HepG2 (cell line): ENCODE measurements at regions not wholly inside any gene's neighbourhood (a gene's known extent, or its start where the extent isn't known, plus 50 kb on each side); places are given as distances from the start of the nearest gene placed in this dataset.

Experiments used
- ATAC-seq: fragments of 200-7000 bp; cut with Tn5 transposase; 3 replicates; pipeline ENCODE4 v1.9.1; 2020; ENCODE audit warnings: mild to moderate bottlenecking, moderate library complexity
- BruUV-seq: library from RNA; stranded (reverse); fragments of 400-500 nt; replicated peaks from 2 replicates; lab custom pipeline; 2021; lab: Mats Ljungman, UMichigan
- CTCF ChIA-PET: fragments of 300-600 bp; formaldehyde crosslinking; extraction: SDS; loops from one replicate; lab custom pipeline; 2021; ENCODE audit warnings: low total read pairs, inconsistent platforms, low intra/inter-chr PET ratio; lab: Yijun Ruan, JAX
- POLR2A ChIA-PET: fragments of 350-600 bp; sonication (Branson Sonifier 250); formaldehyde crosslinking; loops from one replicate; lab custom pipeline; 2020; ENCODE audit warnings: antibody characterized with exemption, inconsistent platforms; lab: Yijun Ruan, JAX
- DNase-seq: peaks from one replicate; pipeline ENCODE4 v3.0.0-alpha.2; 2015; ENCODE audit warnings: low spot score
- FAIRE-seq: peaks from 3 replicates; lab custom pipeline; 2011; peaks lifted over from hg19 to GRCh38; lab: Jason Lieb, UNC
- H2AFZ ChIP-seq: one replicate; pipeline ENCODE4 v1.6.1; 2011; ENCODE audit warnings: low read length, inconsistent platforms
- H3K27ac ChIP-seq: fragments of 300-600 bp; 3 replicates; pipeline ENCODE4 v1.8.0; 2011; ENCODE audit warnings: mixed run types, mild to moderate bottlenecking, mixed read lengths, low read length, inconsistent platforms; ENCODE audit not compliant: insufficient read depth; ENCODE audit errors: extremely low read length
- H3K27me3 ChIP-seq, 2 experiments: fragments of 200-600 bp in 1 of 2; 2 replicates in 1 of 2; 3 replicates in 1 of 2; pipeline versions ENCODE4 v1.6.0 to v1.8.0; 2011; ENCODE audit warnings: low read length in 2 of 2, mild to moderate bottlenecking in 2 of 2, moderate library complexity in 2 of 2, inconsistent platforms in 1 of 2; ENCODE audit not compliant: insufficient read depth in 2 of 2, control insufficient read depth in 1 of 2
- H3K36me3 ChIP-seq, 2 experiments: fragments of 200-600 bp in 1 of 2; replicated peaks in 1 of 2; 2 replicates in 1 of 2; 3 replicates in 1 of 2; pipeline versions ENCODE4 v1.5.1 to v1.8.0; 2011; ENCODE audit warnings: low read length in 2 of 2, inconsistent platforms in 1 of 2; ENCODE audit not compliant: insufficient read depth in 2 of 2, control insufficient read depth in 1 of 2
- H3K4me1 ChIP-seq: 2 replicates; pipeline ENCODE4 v1.5.1; 2012; ENCODE audit warnings: low read length, inconsistent platforms; ENCODE audit not compliant: insufficient read depth
- H3K4me2 ChIP-seq: 2 replicates; pipeline ENCODE4 v1.6.0; 2011; ENCODE audit warnings: low read depth, low read length, inconsistent platforms
- H3K4me3 ChIP-seq, 3 experiments: fragments of 200-600 bp in 1 of 3; sonication (generic), shearing (Covaris generic) in 1 of 3; replicated peaks in 1 of 3; 2 replicates each; pipeline ENCODE4 v1.5.1; 2011 to 2016; ENCODE audit warnings: low read length in 3 of 3, inconsistent platforms in 2 of 3, low read depth in 2 of 3, mild to moderate bottlenecking in 2 of 3, control low read depth in 1 of 3, mixed read lengths in 1 of 3; ENCODE audit not compliant: insufficient read depth in 1 of 3
- H3K79me2 ChIP-seq: one replicate; pipeline ENCODE4 v1.6.1; 2011; ENCODE audit warnings: low read length, inconsistent platforms; ENCODE audit not compliant: insufficient read depth
- H3K9ac ChIP-seq: 2 replicates; pipeline ENCODE4 v1.6.0; 2011; ENCODE audit warnings: mild to moderate bottlenecking, low read depth, low read length, inconsistent platforms; ENCODE audit not compliant: insufficient read depth
- H3K9me3 ChIP-seq: 2 replicates; pipeline ENCODE4 v1.5.1; 2012; ENCODE audit warnings: mild to moderate bottlenecking, low read length
- H4K20me1 ChIP-seq: 2 replicates; pipeline ENCODE4 v1.6.0; 2011; ENCODE audit warnings: inconsistent platforms, mild to moderate bottlenecking, low read length, moderate library complexity; ENCODE audit not compliant: insufficient read depth
- AKNA ChIP-seq: sonication (generic); formaldehyde crosslinking; IDR thresholded peaks from 2 replicates; pipeline ENCODE4 v1.4.0; 2020; ENCODE audit warnings: missing genetic modification reagents, borderline replicate concordance
- ASH2L ChIP-seq: fragments of 300-600, 200-600 bp; sonication (generic); IDR thresholded peaks from 2 replicates; pipeline ENCODE4 v1.7.0; 2017; ENCODE audit warnings: low read depth, mild to moderate bottlenecking, moderate library complexity, mixed read lengths, low read length; ENCODE audit not compliant: insufficient read length
- DBP ChIP-seq: sonication (generic); formaldehyde crosslinking; IDR thresholded peaks from 2 replicates; pipeline ENCODE4 v1.4.0; 2020; ENCODE audit warnings: missing genetic modification reagents; ENCODE audit errors: not compliant biosample characterization
- GPBP1L1 ChIP-seq: sonication (generic); formaldehyde crosslinking; IDR thresholded peaks from 2 replicates; pipeline ENCODE4 v1.5.0; 2020; ENCODE audit warnings: mild to moderate bottlenecking, missing genetic modification reagents
- IRF2 ChIP-seq: IDR thresholded peaks from 2 replicates; pipeline ENCODE4 v1.6.1; 2018; ENCODE audit warnings: missing genetic modification reagents, missing compliant biosample characterization
- PHF21A ChIP-seq: sonication (generic); formaldehyde crosslinking; IDR thresholded peaks from 2 replicates; pipeline ENCODE4 v1.5.0; 2020; ENCODE audit warnings: mild to moderate bottlenecking, missing genetic modification reagents
- RFX5 ChIP-seq: IDR thresholded peaks from 2 replicates; pipeline ENCODE4 v1.6.1; 2011; ENCODE audit warnings: low read depth, low read length, improper control_type of control experiment
- SP140L ChIP-seq: sonication (generic); formaldehyde crosslinking; IDR thresholded peaks from 2 replicates; pipeline ENCODE4 v1.4.0; 2020; ENCODE audit warnings: missing genetic modification reagents, borderline replicate concordance
- THAP8 ChIP-seq: sonication (generic); formaldehyde crosslinking; IDR thresholded peaks from 2 replicates; pipeline ENCODE4 v1.5.1; 2020; ENCODE audit warnings: missing genetic modification reagents, mild to moderate bottlenecking, borderline replicate concordance
- ZFY ChIP-seq: sonication (generic); formaldehyde crosslinking; IDR thresholded peaks from 2 replicates; pipeline ENCODE4 v1.4.0; 2020; ENCODE audit warnings: missing genetic modification reagents
- ZNF205 ChIP-seq: IDR thresholded peaks from 2 replicates; pipeline ENCODE4 v1.6.1; 2018; ENCODE audit warnings: missing biosample characterization, missing genetic modification reagents
- ZNF33B ChIP-seq: sonication (generic); formaldehyde crosslinking; IDR thresholded peaks from 2 replicates; pipeline ENCODE4 v1.5.1; 2020; ENCODE audit warnings: mild to moderate bottlenecking, missing genetic modification reagents
- ZNF780A ChIP-seq: sonication (generic); formaldehyde crosslinking; IDR thresholded peaks from 2 replicates; pipeline ENCODE4 v1.8.0; 2022; ENCODE audit warnings: mild to moderate bottlenecking, missing genetic modification reagents, moderate library complexity
- WGBS: methylation state at CpG from one replicate; pipeline ENCODE4 v1.1.6; 2017; ENCODE audit warnings: low lambda C conversion rate; 5-methylcytosine and 5-hydroxymethylcytosine counted together
- in situ Hi-C: cut with HindIII; loops from 2 replicates; pipeline ENCODE4 v1.10.0; 2017; ENCODE audit warnings: low pct_unique_long_range_greater_than_20kb; ENCODE audit not compliant: extremely low pct_ligation_motif_present
- intact Hi-C: fragments of 100-400 bp; cut with micrococcal nuclease; formaldehyde crosslinking; loops from one replicate; pipeline ENCODE4 v1.10.0; 2022; ENCODE audit not compliant: unreplicated experiment

- Histone ChIP-seq H3K4me3 (no peak overlapping the region), H3K4me2 (no peak overlapping the region), H3K36me3 (no peaks in the 10 kb centered on the region), H3K27ac (no peak overlapping the region), H4K20me1 (no peaks in the 10 kb centered on the region), H2AFZ (no peak overlapping the region), H3K27me3 (no peaks in the 10 kb centered on the region), H3K4me1 (no peaks in the 10 kb centered on the region), H3K9ac (no peak overlapping the region), H3K9me3 (no peaks in the 10 kb centered on the region), H3K79me2 (no peaks in the 10 kb centered on the region)
- intact Hi-C loops, result no loop called here
- DNase-seq (no peak), ATAC-seq (no peak), FAIRE-seq (no peak)
- BruUV-seq, result no TSS peak
- CTCF ChIA-PET, result no interaction called here
- 2% methylated on average over 4 of the region's 4 CpGs for WGBS
- POLR2A ChIA-PET, result no interaction called here
- in situ Hi-C loops, result no loop called here
- TF ChIP-seq ZNF205 (CRISPR knock-in tag) (no peak), ZNF33B (no peak), GPBP1L1 (CRISPR knock-in tag) (no peak), ASH2L (no peak), ZFY (CRISPR knock-in tag) (no peak), RFX5 (no peak), IRF2 (CRISPR knock-in tag) (no peak), THAP8 (CRISPR knock-in tag) (no peak), DBP (CRISPR knock-in tag) (no peak), ZNF780A (CRISPR knock-in tag) (no peak), AKNA (CRISPR knock-in tag) (no peak), PHF21A (CRISPR knock-in tag) (no peak), SP140L (CRISPR knock-in tag) (no peak)
Observed at GRCh38 chr2:136191041-136191440, 73.1 kb upstream of the CXCR4 start.
